ENCODE measurements at regions not wholly inside any gene's neighbourhood (a gene's known extent, or its start where the extent isn't known, plus 50 kb on each side); places are given as distances from the start of the nearest gene placed in this dataset.

DNA sequence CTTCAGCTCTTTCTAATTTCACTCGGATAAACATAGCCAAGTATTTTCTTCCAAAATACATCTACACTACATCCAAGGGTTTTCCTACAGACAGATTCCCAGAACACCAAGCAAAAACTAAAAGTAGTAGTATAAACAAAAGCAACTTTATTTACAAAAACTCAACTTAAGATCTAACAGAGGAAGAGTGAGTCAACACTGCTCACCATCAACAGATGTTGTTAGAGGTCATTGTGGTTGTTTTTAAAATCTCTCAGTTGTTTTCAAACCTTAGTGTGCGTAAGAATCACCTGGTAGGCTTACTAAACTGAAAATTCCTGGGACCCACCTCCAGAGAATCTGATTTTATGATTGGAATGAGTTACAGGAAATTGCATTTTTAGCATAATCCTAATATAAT is 631.7 kb upstream of the SGCG start:
- TF ChIP-seq, protein P1, sequence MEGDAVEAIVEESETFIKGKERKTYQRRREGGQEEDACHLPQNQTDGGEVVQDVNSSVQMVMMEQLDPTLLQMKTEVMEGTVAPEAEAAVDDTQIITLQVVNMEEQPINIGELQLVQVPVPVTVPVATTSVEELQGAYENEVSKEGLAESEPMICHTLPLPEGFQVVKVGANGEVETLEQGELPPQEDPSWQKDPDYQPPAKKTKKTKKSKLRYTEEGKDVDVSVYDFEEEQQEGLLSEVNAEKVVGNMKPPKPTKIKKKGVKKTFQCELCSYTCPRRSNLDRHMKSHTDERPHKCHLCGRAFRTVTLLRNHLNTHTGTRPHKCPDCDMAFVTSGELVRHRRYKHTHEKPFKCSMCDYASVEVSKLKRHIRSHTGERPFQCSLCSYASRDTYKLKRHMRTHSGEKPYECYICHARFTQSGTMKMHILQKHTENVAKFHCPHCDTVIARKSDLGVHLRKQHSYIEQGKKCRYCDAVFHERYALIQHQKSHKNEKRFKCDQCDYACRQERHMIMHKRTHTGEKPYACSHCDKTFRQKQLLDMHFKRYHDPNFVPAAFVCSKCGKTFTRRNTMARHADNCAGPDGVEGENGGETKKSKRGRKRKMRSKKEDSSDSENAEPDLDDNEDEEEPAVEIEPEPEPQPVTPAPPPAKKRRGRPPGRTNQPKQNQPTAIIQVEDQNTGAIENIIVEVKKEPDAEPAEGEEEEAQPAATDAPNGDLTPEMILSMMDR (conservative IDR thresholded peaks at IDR 0.05 in 1 of 2, IDR thresholded peaks at IDR 0.05 in 1 of 2; ENCODE audit: extremely low read depth in 1 of 2, insufficient read depth in 1 of 2, low read depth in 1 of 2, low read length in 2 of 2), result no peak
- TF ChIP-seq EZH2 (IDR thresholded peaks at IDR 0.05; ENCODE audit: borderline replicate concordance, low read length), result no peak

All from mammary epithelial cell (primary cell).